DND-41 (cell line): ENCODE measurements at regions not wholly inside any gene's neighbourhood (a gene's known extent, or its start where the extent isn't known, plus 50 kb on each side); places are given as distances from the start of the nearest gene placed in this dataset.

Experiments used
- ATAC-seq: fragments of 200-7000 bp; cut with Tn5 transposase; 3 replicates; pipeline ENCODE4 v1.9.1; 2021; ENCODE audit warnings: low read depth; ENCODE audit not compliant: insufficient read depth
- DNase-seq: peaks from one replicate; pipeline ENCODE4 v3.0.0-alpha.2; 2020
- H2AFZ ChIP-seq: 2 replicates; pipeline ENCODE4 v1.6.0; 2012; ENCODE audit warnings: low read depth, low read length
- H3K27ac ChIP-seq: 2 replicates; pipeline ENCODE4 v1.5.1; 2012; ENCODE audit warnings: low read length, inconsistent platforms
- H3K27me3 ChIP-seq: fragments of 200-600 bp; sonication (generic); 2 replicates; pipeline ENCODE4 v1.6.0; 2012; ENCODE audit warnings: low read length, mild to moderate bottlenecking, inconsistent platforms; ENCODE audit not compliant: insufficient read depth, poor library complexity
- H3K36me3 ChIP-seq: 2 replicates; pipeline ENCODE4 v1.5.1; 2012; ENCODE audit warnings: low read length, inconsistent platforms; ENCODE audit not compliant: insufficient read depth
- H3K4me1 ChIP-seq: 2 replicates; pipeline ENCODE4 v1.5.1; 2012; ENCODE audit warnings: mild to moderate bottlenecking, low read length; ENCODE audit not compliant: insufficient read depth
- H3K4me2 ChIP-seq: 2 replicates; pipeline ENCODE4 v1.6.0; 2012; ENCODE audit warnings: mild to moderate bottlenecking, moderate library complexity, low read length, inconsistent platforms; ENCODE audit not compliant: insufficient read depth
- H3K4me3 ChIP-seq, 2 experiments: fragments of 200-600 bp in 1 of 2; shearing (Covaris generic) in 1 of 2; 2 replicates each; pipeline ENCODE4 v1.5.1; 2012 to 2016; ENCODE audit warnings: inconsistent platforms in 2 of 2, low read length in 2 of 2, mild to moderate bottlenecking in 2 of 2, low read depth in 1 of 2, moderate library complexity in 1 of 2
- H3K79me2 ChIP-seq: 2 replicates; pipeline ENCODE4 v1.6.0; 2012; ENCODE audit warnings: low read length, inconsistent platforms; ENCODE audit not compliant: insufficient read depth
- H3K9ac ChIP-seq: 2 replicates; pipeline ENCODE4 v1.6.0; 2012; ENCODE audit warnings: low read depth, mild to moderate bottlenecking, inconsistent platforms, low read length, moderate library complexity
- H3K9me3 ChIP-seq: 2 replicates; pipeline ENCODE4 v1.5.1; 2012; ENCODE audit warnings: low read length, moderate library complexity, mild to moderate bottlenecking, inconsistent platforms; ENCODE audit not compliant: insufficient read depth, severe bottlenecking
- H4K20me1 ChIP-seq: 2 replicates; pipeline ENCODE4 v1.6.0; 2012; ENCODE audit warnings: low read length; ENCODE audit not compliant: insufficient read depth
- EZH2 ChIP-seq: IDR thresholded peaks from 3 replicates; pipeline ENCODE4 v1.6.1; 2012; ENCODE audit warnings: borderline replicate concordance, low read depth, mild to moderate bottlenecking, moderate library complexity, low read length, inconsistent platforms; ENCODE audit not compliant: severe bottlenecking
- TF ChIP-seq, protein P1 (sequence below): IDR thresholded peaks from 2 replicates; pipeline ENCODE4 v1.5.1; 2012; ENCODE audit warnings: borderline replicate concordance, low read length, moderate library complexity, mild to moderate bottlenecking; ENCODE audit not compliant: poor library complexity, severe bottlenecking; ENCODE audit errors: extremely low read depth

DNA sequence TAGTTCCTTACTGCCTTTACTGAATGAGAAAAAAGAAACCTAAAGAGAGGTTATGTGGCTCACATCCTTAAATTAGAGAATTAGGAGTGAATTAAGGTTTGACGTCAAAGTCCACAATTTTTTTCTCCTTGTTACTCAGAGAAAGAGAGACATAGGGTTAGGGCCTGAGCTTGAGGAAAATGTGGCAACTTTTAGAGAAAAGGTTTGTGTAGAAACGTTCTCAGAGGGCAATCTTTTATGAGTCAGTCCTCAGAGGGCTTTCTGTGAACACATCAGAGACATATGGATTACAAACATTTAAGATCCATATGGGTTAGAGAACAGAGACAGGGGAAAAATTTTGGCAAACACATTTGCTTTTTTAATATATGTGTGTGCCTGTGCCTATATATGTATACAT, 242.8 kb downstream of the TGFB2 start:
- Histone ChIP-seq H3K79me2 (no peaks in the 10 kb centered on the region), H3K4me3 (no peak overlapping the region), H4K20me1 (no peaks in the 10 kb centered on the region), H3K4me2 (no peak overlapping the region), H3K27ac (no peak overlapping the region), H3K9me3 (no peaks in the 10 kb centered on the region), H3K4me1 (no peaks in the 10 kb centered on the region), H3K9ac (no peak overlapping the region), H3K27me3 (no peaks in the 10 kb centered on the region), H3K36me3 (no peaks in the 10 kb centered on the region), H2AFZ (no peak overlapping the region)
- no peak for TF ChIP-seq EZH2
- TF ChIP-seq, protein P1, sequence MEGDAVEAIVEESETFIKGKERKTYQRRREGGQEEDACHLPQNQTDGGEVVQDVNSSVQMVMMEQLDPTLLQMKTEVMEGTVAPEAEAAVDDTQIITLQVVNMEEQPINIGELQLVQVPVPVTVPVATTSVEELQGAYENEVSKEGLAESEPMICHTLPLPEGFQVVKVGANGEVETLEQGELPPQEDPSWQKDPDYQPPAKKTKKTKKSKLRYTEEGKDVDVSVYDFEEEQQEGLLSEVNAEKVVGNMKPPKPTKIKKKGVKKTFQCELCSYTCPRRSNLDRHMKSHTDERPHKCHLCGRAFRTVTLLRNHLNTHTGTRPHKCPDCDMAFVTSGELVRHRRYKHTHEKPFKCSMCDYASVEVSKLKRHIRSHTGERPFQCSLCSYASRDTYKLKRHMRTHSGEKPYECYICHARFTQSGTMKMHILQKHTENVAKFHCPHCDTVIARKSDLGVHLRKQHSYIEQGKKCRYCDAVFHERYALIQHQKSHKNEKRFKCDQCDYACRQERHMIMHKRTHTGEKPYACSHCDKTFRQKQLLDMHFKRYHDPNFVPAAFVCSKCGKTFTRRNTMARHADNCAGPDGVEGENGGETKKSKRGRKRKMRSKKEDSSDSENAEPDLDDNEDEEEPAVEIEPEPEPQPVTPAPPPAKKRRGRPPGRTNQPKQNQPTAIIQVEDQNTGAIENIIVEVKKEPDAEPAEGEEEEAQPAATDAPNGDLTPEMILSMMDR: no peak
- DNase-seq: no peak
- ATAC-seq: no peak

DNA sequence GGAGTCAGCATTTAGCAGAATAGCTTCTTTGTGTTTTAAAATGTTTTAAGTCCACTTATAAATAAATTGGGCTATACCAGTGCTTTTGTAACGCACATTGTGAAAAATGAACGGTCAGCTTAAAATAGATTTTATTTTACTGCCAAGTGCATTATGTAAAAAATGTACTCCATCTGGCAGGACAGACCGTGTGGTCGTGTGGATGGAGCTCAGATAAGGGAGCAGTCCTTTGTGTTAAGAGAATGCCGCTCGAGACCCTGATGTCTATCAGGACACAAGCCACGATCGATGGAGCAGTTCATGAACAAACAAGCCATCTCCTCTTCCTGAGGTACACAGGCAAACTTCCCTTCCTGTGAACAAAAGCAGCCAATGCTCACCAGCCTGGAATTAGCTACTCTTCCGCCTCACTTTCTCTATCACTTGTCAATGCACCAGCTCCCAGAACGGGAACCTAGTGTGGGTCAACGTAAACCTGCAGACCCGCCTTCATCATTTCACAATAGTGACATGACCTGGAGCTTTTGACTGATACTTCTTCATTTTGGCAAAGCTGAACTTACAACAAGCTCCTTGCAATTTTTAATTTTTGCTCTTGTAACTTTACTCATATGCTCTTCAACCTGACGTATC, 243.5 kb downstream of the TGFB2 start:
- Histone ChIP-seq H3K79me2 (no peaks in the 10 kb centered on the region), H3K27ac (no peak overlapping the region), H2AFZ (no peak overlapping the region), H3K9me3 (no peaks in the 10 kb centered on the region), H3K4me3 (no peak overlapping the region), H3K36me3 (no peaks in the 10 kb centered on the region), H3K9ac (no peak overlapping the region), H3K4me2 (no peak overlapping the region), H4K20me1 (no peaks in the 10 kb centered on the region), H3K27me3 (no peaks in the 10 kb centered on the region), H3K4me1 (no peaks in the 10 kb centered on the region)
- ATAC-seq (no peak), DNase-seq (no peak)
- no peak for TF ChIP-seq EZH2
- TF ChIP-seq, protein P1: no peak

DNA sequence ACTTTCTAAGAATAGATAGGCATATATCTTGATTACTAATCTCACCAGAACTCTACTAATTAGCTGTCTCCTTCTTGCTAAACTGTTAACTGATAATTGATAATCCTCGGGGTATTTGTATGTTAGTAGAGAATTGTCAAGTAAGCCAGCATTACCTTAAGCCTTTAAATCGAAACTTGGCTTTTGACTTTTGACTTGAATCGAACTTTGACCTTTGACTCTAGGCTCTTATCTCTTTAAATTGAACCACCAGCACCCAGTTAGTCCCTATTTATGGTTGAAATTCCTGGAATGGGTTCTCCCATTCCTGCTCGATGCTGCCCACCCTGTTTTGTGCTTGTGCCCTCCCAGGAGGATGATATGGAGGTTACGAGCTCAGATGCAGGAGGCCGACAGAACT, 244.4 kb downstream of the TGFB2 start:
- no peak for ATAC-seq
- Histone ChIP-seq H3K79me2 (no peaks in the 10 kb centered on the region), H3K4me1 (no peaks in the 10 kb centered on the region)

More for the DNA sequence above, 244.4 kb downstream of the TGFB2 start:
- Histone ChIP-seq H3K9ac (no peak overlapping the region), H3K36me3 (no peaks in the 10 kb centered on the region), H4K20me1 (no peaks in the 10 kb centered on the region), H3K27me3 (no peaks in the 10 kb centered on the region), H3K4me2 (no peak overlapping the region), H3K9me3 (no peaks in the 10 kb centered on the region), H3K4me3 (no peak overlapping the region), H3K27ac (no peak overlapping the region), H2AFZ (no peak overlapping the region)
- DNase-seq: no peak
- TF ChIP-seq EZH2: no peak
- TF ChIP-seq, protein P1: no peak
